Activated CD4-positive, alpha-beta T cell treated with anti-CD3 and anti-CD28 coated beads, Interleukin-2, amount 50 U/mL, for 48 hours (primary cell): ENCODE measurements at regions not wholly inside any gene's neighbourhood (a gene's known extent, or its start where the extent isn't known, plus 50 kb on each side); places are given as distances from the start of the nearest gene placed in this dataset.
"Not testable (repeated sequence)": the region's sequence is repeated elsewhere in the genome, so short reads cannot be mapped to it uniquely, and the experiment has no call there.

Experiments
- DNase-seq, 2 experiments: peaks; one replicate each; pipeline ENCODE4 v3.0.0-alpha.2; 2020

- DNase-seq = no peak
These were observed 110.0 kb upstream of the HES1 start for GRCh38 chr3:194025951-194026350.

GRCh38 chr3:194028434-194029004 lies 107.4 kb upstream of the HES1 start:
- DNase-seq = no peak

GRCh38 chr3:194029846-194030245 lies 106.1 kb upstream of the HES1 start:
- no peak for DNase-seq

GRCh38 chr3:194030372-194030771 lies 105.6 kb upstream of the HES1 start:
- no peak for DNase-seq

GRCh38 chr3:194031349-194031748 lies 104.6 kb upstream of the HES1 start:
- DNase-seq = no peak

- no peak for DNase-seq
These were observed 103.9 kb upstream of the HES1 start for GRCh38 chr3:194031867-194032635.

GRCh38 chr3:194032828-194033435 lies 103.0 kb upstream of the HES1 start:
- DNase-seq = no peak

- DNase-seq = no peak
These were observed 101.3 kb upstream of the HES1 start for GRCh38 chr3:194034346-194035336.

GRCh38 chr3:194035406-194036138 lies 100.4 kb upstream of the HES1 start:
- DNase-seq = no peak

- DNase-seq = no peak
These were observed 99.1 kb upstream of the HES1 start for GRCh38 chr3:194036842-194037241.

GRCh38 chr3:194038346-194038745 lies 97.6 kb upstream of the HES1 start:
- DNase-seq = not testable (repeated sequence)

GRCh38 chr3:194038960-194039359 lies 97.0 kb upstream of the HES1 start:
- DNase-seq = no peak

GRCh38 chr3:194040516-194041273 lies 95.3 kb upstream of the HES1 start:
- no peak for DNase-seq

- no peak for DNase-seq
These were observed 93.0 kb upstream of the HES1 start for GRCh38 chr3:194042927-194043326.

- no peak for DNase-seq
These were observed 92.4 kb upstream of the HES1 start for GRCh38 chr3:194043516-194043915.

GRCh38 chr3:194045289-194045688 lies 90.7 kb upstream of the HES1 start:
- no peak for DNase-seq

- DNase-seq = no peak
These were observed 90.0 kb upstream of the HES1 start for GRCh38 chr3:194045919-194046318.

- no peak for DNase-seq
These were observed 89.4 kb upstream of the HES1 start for GRCh38 chr3:194046531-194046930.

GRCh38 chr3:194046995-194047645 lies 88.8 kb upstream of the HES1 start:
- no peak for DNase-seq

GRCh38 chr3:194049394-194049793 lies 86.6 kb upstream of the HES1 start:
- DNase-seq = no peak

GRCh38 chr3:194050782-194051320 lies 85.1 kb upstream of the HES1 start:
- DNase-seq = no peak
